Activated T-helper 9 cell treated with anti-CD3 and anti-CD28 coated beads, Interleukin-2, amount 50 U/mL, for 16 hours (primary cell): ENCODE measurements at regions not wholly inside any gene's neighbourhood (a gene's known extent, or its start where the extent isn't known, plus 50 kb on each side); places are given as distances from the start of the nearest gene placed in this dataset.
A peak's percentile ranks its signal among the peaks of the same experiment; 100 is the strongest.
"Not testable (repeated sequence)": the region's sequence is repeated elsewhere in the genome, so short reads cannot be mapped to it uniquely, and the experiment has no call there.

Experiments
- DNase-seq: peaks from one replicate; pipeline ENCODE4 v3.0.0-alpha.2; 2020; ENCODE audit warnings: low read depth

DNA sequence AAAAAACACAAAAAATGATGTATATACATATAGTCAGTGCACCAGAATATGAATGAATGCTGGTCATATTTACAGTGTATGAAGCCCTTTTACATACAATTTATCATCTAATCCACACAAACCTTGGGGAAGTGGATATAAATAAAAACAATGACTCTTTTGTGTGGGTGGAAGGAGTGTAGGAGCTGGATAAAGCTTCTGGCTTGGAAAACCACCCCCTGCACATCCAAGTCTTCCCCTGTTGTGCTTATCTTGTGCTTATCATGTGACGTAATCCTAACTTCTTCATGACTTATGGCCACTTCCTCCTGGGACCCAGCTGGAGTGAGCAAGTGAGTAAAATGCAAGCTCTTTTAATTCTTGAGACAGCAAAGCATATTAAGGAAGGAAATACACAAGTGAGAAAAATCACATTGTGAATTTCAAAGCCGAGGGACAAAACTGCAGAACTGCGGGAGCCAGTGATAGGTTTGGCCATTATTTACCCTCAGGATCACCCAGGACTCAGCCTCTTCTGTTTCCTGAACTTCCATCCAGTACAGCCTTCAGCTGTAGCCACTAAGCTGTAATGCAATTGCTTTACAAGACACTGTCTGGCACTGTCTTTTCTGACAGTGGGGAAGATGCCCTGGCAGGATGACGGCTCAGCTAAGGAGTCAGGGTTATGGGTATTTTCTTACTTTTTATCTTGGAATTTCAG, 104.0 kb upstream of the PPM1J start:
- DNase-seq, result no peak

DNA sequence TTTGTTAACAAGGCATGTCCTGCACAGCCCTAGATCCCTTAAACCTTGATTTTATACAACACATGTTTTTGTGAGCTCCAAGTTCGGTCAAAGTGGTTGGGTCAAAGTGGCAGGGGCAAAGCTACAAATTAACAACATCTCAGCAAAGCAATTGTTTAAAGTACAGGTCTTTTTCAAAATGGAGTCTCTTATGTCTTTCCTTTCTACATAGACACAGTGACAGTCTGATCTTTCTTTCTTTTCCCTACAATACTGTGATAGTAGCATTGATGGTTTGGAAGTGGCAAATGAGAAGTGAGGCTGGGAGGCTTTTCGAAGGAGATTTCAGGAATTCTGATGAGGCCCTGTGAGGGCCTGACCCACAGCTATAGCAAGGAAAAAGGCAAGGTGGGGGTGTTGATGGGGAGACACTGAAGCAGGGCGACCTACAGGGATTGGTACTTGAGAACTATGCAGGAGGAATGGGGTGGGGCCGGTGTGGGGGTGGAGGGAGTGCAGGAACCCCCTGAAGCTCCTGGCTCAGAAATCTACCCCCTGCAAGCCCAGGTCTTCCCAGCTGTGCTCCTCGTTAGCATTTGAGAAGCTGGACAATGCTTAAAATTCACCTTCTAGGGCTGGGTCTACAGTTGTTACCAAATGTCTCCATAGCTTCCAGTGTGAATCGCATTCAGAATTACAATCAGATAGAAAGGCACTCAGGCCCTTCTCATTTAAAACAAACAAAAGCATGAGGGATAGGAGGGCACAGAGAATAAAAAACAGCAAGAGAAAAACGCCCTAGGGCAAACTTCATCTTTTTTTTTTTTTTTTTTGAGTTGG, 102.6 kb upstream of the PPM1J start:
- DNase-seq, result no peak

DNA sequence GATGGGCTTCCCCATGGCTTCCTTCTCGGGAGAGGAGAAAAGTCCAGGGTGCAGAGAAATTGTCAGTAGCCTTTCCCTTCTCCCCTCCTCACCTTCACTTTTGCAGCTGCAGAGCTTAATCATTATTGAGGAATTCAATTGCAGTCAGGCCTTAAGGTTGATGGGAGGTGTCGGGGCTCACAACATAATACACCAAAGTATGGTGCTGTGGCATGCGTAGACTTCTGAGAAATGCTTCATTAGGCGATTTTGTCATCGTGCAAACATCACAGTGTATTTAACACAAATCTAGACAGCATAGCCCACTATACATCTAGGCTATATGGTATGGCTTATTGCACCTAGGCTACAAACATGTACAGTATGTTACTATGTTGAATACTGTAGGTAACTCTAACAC, 100.2 kb upstream of the PPM1J start:
- DNase-seq, result no peak

DNA sequence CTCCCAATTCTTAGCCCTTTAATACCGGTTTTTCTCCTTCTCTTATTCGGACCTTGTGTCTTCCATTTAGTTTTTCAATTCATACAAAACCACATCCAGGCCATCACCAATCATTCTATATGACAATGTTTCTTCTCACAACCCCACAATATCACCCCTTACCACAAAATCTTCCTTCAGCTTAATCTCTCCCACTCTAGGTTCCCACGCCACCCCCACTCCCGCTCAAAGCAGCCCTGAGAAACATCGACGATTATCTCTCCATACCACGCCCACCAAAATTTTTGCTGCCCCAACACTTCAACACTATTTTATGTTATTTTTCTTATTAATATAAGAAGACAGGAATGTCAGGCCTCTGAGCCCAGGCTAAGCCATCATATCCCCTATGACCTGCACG, 99.5 kb upstream of the PPM1J start:
- not testable (repeated sequence) for DNase-seq

DNA sequence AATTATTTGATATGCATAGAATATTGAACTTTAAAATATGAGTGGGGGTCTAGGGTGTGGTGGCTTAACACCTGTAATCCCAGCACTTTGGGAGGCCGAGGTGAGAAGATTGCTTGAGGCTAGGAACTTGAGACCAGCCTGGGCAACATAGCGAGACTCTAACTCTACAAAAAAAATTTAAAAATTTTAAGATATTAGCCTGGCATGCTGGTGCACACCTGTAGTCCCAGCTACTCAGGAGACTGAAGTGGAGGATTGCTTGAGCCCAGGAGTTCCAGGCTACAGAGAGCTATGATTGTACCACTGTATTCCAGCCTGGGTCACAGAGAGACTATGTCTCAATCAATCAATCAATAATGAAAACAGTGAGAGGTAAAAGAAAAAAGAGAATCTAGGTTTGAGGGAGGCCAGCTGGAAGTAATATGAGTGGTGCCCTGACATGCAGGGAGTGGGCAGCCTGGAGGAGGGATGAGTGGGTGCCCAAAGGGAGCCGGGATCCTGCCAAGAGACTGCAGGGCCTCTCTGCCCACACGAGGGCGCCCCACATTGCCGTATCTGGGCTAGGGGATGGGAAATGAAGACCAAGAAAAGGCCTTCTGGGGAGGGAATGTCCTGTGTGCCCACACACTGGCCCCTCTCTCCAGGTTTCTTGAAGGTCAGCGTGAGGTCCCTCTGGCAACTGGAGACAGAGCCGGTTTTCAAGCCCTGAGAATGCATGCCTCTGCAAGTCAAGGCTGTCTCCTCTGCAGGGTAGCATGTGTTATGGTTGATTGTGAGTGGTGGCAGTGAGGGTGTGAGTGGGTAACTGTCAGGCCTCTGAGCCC, 93.9 kb upstream of the PPM1J start:
- DNase-seq, result peak; percentile 43

DNA sequence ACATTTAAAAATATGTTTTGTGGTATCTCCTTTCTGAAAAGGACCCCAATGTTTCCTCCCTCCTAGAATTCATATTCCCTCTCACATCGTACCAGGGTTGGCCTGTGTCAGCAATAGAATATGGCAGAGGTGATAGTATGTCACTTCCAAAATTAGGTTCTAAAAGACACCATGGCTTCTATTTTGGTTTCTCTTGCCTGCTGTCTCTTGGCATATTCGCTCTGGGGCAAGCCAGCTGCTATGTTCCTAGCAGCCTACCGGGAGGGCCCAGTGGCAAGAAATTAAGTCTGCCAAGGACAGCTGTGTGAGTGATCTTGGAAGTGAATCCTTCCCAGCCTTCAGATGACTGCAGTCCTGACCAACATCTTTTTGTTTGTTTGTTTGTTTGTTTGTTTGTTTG, 92.9 kb upstream of the PPM1J start:
- no peak for DNase-seq

DNA sequence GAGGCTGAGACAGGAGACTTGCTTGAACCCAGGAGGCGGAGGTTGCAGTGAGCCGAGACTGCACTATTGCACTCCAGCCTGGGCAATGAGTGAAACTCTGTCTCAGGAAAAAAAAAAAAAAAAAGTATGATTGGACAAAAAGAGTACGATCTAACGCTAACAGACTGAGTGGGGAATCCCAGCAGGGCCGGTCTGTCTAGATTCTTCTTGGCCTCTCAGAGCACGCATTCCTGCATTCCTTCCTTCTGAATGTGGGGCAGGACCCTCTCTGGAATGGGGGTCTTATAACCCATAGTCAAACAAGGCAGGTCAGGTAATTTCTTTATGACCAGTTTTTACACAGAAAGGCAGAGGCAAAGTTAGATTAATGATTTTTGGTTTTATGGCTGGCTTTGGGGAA, 92.0 kb upstream of the PPM1J start:
- no peak for DNase-seq

DNA sequence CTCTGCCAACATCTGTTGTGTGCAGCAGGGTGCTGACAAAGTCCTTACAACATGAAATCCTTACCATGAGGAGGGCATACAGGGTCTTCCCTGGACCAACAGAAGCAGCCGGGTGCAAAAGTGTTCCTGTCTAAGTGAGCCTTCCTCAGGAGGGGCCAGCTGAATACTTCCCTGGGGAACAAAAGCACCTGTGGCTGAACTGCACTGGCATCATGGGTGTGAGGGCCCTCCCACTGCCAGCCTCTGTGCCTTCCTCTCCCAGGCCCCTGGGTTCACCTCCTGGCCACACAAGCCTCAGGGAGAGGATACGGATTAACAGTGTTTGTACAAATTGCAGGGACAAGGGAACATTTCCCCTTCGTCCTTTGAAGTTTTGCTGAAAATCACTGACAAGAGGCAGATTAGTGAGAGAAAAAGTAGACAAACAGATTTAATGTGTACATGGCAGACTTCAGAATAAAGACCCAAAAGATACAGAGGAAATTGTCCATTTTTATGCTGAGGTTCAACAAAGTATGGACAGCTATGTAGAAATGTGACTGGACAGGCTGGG, 91.0 kb upstream of the PPM1J start:
- no peak for DNase-seq

DNA sequence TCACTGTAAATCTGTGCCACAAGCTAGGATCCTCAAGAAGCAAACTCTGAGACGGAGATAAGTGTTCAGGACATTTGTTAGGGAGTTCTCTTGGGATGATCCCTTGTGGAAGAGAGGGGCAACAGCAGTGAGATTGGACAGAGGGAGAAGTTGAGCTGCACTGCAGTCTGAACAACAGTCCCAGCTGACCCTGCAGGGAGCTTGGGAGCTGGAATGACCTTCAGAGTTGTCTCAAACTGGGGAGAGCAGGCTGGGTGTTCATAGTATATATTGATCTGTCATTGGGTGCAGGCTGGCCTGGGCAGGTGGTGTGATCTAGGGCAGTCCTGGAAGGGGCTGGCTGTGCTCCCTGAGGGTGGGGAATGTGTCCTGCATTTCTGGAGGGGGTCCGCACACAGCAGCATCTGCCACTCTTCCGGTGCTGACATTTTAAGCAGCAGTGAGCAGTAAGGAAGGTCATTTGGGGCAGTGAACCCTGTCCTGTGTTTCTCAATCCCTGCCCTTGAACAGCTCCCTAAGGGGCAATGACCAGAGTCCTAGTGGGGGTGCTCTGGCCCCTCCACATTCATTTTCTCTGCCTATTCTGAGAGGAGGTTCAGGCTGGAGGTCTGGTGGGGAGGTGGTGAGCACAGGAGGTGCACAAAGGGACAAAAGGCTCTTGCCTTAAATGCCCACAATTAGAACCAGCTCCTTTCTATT, 90.2 kb upstream of the PPM1J start:
- DNase-seq, result no peak

DNA sequence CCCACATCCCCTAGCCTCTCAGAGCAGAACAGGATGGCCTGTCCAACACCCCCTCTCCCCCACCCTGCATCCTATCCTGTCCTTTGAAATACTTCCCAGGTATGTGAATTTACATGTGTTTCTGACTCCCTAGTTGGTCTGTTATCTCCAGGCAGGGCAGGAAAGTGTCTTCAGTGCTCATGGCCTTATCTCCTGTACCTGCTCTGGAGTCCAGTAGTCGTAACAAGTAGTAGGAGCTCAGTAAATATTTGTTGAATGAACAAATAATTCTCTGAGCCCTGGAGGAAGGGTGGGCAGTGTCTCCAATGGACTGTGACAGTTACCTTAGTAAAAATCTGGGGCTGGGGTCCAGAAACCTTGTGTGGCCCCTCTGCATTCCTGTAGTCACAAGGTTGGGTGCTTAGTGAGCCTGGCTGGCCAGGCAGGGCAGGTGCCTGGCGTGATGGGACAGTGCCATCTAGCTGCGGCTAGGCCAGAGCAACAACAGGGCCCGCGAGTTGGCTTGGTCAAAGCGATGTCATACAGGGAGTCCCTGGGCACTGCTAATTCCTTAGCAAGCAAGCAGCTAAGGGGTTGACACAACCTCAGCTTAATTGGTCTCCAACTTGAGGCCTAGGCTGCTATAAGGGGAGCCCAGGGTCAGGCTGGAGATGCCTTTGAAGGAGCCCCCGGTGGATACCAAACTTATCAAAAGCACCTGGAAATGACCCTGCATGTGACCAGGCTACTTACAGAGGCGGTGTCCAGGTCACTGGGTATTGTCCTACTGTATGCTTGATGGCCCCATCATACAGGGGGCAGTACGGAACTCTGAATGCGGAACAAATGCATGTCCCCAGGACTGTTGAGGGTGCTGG, 89.0 kb upstream of the PPM1J start:
- DNase-seq, result peak; percentile 5

DNA sequence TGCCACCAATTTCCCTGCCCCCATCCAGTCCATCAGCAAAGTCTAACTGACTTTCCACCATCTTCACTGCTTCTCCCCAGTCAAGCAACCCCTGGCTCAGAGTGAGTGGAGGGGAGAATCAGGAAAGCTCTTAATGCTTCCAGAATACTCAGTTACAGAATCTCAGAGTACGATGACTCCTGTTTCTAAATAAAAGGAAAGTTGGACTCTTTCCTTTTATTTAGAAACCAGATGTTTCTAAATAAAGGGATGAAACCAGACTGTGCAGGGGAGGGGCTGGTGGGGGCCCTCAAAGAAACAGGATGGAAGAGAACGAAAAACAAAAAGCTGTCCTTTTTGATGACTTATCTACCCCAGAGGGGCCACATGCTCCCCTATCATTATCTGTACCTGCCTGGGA, 85.2 kb upstream of the PPM1J start:
- no peak for DNase-seq

DNA sequence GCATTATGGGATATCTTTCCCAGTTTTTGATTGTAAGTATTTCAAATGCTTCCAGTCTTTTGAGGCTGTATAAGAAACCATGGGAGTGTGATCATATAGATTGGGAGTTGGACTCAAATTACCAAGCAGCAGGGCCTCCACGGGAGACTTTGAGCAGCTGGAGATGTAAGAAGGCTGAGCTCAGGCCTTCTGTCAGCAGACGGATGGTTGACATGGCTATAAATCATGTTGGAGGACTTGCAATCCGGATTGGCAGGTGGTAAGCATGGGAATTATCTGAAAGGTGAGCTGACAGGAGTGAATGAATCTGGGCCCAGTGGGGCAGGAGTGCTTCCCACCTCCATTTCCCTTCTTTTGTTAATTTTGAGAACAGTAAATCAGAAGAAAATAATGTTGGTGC, 83.2 kb upstream of the PPM1J start:
- no peak for DNase-seq

DNA sequence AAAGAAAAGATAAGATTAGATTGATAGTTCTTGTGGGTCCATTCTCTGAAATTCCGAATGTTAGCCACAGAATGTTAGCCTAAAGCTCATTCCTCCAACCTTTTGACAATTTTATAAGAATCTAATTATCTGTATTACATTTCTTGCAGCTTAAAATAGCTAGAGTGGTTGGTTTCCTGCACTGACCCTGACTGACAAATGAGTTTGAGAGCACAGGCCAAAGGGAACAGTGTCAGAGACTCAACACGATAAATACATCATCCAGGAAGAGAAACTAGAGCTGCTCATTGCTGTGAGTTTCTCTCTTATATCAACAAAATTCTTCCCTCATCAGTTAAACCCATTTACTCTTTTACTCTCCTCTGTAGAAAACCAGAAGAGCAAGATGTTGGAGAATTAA, 82.1 kb upstream of the PPM1J start:
- DNase-seq, result no peak

DNA sequence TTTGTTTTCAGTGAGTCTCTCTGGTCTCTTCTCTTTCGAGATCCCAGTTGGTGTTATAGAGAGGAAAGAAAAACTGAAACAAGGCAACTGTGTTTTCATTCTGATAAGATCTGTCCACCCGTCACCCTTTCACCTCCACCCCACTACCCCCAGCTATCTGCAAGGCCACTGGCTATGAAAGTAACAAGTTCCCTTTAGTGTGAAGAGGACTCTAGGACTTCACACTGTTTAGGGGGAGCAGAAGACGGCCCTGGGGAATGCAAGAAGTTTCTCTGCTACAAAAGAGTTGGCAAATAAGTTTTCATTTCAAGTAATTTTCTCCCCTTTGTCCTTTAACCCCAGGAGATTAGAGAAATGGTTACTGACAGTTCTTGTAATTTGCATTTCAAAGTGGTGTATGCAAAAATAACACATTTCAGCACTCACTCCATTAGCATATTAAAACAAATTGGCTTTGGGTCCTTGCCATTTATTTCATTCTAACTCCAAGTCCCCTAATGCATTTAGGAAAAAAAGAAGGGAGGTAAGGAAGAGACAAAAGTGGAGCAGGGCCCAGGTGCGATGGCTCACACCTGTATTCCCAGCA, 79.6 kb upstream of the PPM1J start:
- DNase-seq, result no peak

DNA sequence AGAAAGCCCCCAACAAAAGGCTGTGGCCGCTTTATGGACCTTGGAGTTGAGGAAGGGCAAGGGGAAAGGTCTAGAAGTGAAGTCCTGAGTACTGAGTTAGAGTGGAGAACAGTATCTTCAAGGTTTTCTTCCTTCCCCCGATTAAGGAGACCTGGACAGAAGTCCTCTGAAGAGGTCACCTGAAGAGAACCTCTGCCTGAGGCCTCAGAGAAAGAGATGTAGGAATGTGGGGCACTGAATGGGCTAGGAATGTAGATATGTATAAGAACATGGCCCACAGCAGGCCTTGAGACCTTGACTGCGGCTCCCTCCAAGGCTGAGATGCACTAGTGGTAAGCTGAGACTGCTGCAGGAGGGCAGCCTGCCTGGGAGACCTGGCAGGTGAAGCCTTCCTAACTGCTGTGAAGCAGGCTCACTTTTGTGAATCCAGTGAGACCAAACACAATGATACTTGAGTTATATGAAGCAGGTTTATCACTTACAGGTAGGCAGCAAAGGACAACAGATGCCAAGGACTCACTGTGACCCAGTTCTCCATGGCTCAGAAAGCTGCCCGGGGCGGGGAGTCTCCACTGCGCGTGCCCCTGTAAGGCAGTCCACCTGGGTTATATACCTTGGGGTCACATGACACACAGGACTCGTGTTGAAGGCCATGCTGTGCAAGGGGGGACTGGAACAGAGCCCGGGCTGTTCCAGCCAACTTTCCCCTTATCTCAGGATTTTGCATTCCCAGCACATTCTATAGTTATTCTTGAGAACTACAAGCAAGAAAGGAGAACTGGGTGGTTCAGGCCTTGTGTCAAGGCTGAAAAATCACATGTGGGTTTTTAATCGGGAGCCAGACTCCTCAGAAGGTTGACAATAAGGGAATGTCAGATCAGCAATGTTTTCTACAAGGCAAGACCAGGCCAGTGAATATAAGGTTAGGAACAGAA, 78.8 kb upstream of the PPM1J start:
- no peak for DNase-seq

DNA sequence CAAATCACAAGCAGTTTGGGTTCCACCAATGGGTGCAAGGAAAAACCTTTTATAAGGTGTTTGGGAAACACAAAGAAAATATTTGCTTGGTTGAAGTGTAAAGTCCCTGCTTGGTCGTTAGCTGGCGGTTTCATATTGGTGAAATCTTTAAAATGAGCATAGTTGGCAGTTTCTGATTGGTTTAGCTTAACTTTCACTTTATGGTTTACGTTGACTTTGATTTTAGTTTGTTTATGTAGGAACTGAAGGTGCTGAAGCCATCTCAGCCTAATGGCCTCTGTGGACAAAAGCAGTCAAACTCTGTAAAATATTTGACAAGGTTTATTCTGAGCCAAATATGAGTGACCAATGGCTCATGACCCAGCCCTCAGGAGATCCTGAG, 76.6 kb upstream of the PPM1J start:
- no peak for DNase-seq

DNA sequence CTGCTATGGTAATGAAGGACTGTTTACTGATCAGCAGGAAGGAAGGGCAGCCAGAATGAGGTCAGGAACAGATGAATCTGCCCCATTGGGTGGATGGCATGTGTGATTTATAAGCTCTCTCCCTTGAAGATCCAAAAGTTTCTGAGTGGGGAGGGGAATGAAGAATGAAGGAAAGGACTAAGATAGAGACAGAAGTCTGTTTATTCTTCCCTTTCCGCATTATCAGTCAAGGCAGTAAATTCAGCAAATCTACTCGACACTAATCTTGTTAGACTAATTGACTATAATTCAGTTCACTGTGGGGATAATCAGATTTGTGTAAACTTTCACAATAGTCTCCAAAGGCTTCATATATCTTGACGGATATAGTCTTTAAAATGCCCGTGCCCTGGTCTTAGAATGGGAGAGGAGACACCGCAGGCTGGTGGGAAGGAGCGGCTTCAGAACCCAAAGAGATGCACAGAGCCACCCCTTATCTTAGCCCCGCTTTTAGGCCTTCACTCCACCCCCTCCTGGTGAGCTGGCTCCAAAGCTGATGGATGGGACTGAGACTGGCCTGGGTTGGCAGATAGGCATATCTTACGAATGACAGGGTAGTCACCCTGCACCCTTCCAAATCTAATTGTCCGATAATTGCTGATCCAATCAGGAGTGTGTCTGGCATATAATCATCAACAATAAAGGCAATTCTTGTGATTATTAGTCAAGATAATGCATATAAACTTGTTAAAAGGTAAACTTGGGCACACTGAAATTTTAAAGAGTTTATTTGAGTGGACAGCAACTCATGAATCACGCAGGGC, 76.0 kb upstream of the PPM1J start:
- no peak for DNase-seq

DNA sequence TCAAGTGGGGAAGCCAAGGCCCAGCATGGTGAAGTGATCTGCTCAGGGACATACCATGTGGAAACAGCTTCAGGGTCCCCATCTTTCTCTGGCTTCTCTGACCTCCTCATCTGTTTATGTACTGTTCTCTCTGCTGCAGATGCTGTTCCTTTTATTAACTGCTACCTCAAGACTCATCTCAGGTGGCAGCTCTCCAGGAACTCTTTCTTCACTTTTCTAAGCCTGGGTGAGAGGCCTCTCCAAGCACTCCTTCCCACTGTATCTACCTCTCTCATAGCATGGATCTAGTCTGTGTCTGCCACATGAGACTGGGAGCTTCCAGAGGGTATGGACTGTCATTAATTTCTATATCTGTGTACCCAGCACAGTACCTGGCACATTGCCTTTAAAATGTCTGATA, 73.4 kb upstream of the PPM1J start:
- DNase-seq, result no peak

DNA sequence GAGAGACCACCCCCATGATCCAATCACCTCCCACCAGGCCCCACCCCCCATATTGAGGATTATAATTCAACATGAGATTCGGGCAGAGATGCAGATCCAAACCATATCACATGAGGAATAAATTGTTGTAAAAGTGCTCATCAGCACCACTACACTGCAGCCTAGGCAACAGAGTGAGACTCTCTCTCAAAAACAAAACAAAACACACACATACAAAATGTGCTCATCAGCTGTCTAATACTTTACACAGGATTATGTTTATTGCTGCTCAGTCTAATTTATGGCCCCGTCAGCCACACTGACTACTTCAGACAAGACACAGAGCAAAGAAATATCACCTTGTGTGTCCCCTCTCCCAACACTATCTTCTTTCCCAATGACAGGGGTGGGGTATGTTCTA, 72.9 kb upstream of the PPM1J start:
- no peak for DNase-seq
